Activated CD4-positive, alpha-beta memory T cell treated with anti-CD3 and anti-CD28 coated beads for 36 hours (primary cell): ENCODE measurements at regions not wholly inside any gene's neighbourhood (a gene's known extent, or its start where the extent isn't known, plus 50 kb on each side); places are given as distances from the start of the nearest gene placed in this dataset.

Experiments
- CTCF ChIA-PET: fragments of 350-600 bp; sonication (Branson Sonifier 250); formaldehyde crosslinking; loops from one replicate; lab custom pipeline; 2021; ENCODE audit warnings: antibody characterized with exemption, inconsistent platforms; lab: Charles Lee
- POLR2A ChIA-PET: fragments of 350-600 bp; sonication (Branson Sonifier 250); formaldehyde crosslinking; loops from one replicate; lab custom pipeline; 2021; ENCODE audit warnings: antibody characterized with exemption; lab: Charles Lee
- DNase-seq: peaks from one replicate; pipeline ENCODE4 v3.0.0-alpha.2; 2020
- H3K27ac Mint-ChIP-seq: one replicate; pipeline ENCODE4 v1.8.0; 2021; ENCODE audit warnings: mixed read lengths
- H3K27me3 Mint-ChIP-seq: one replicate; pipeline ENCODE4 v1.8.0; 2021; ENCODE audit warnings: mixed read lengths
- H3K36me3 Mint-ChIP-seq: one replicate; pipeline ENCODE4 v1.8.0; 2021; ENCODE audit warnings: mixed read lengths
- H3K4me1 Mint-ChIP-seq: one replicate; pipeline ENCODE4 v1.8.0; 2021; ENCODE audit warnings: low read depth, mixed read lengths
- H3K4me3 Mint-ChIP-seq: one replicate; pipeline ENCODE4 v1.8.0; 2021; ENCODE audit warnings: mild to moderate bottlenecking, mixed read lengths
- H3K9me3 Mint-ChIP-seq: one replicate; pipeline ENCODE4 v1.8.0; 2021; ENCODE audit warnings: mixed read lengths
- intact Hi-C: fragments of 100-400 bp; cut with micrococcal nuclease; formaldehyde crosslinking; loops from one replicate; pipeline ENCODE4 v1.15.1; 2023

GRCh38 chr6:163994566-163994965, 580.0 kb downstream of the QKI start:
- CTCF ChIA-PET: no interaction called here
- H3K4me3 Mint-ChIP-seq: no peak overlapping the region
- intact Hi-C loops: no loop called here
- H3K9me3 Mint-ChIP-seq: no peaks in the 10 kb centered on the region
- H3K4me1 Mint-ChIP-seq: no peaks in the 10 kb centered on the region
- H3K27me3 Mint-ChIP-seq: peaks cover 2% of the 10 kb centered on the region
- H3K27ac Mint-ChIP-seq: no peak overlapping the region
- POLR2A ChIA-PET: no interaction called here
- no peaks in the 10 kb centered on the region for H3K36me3 Mint-ChIP-seq
- no peak for DNase-seq

GRCh38 chr6:163992701-163993100, 578.2 kb downstream of the QKI start:
- ChIA-PET POLR2A (no interaction called here), CTCF (no interaction called here)
- Mint-ChIP-seq H3K4me3 (no peak overlapping the region), H3K4me1 (no peaks in the 10 kb centered on the region), H3K36me3 (no peaks in the 10 kb centered on the region), H3K27me3 (peaks cover 2% of the 10 kb centered on the region), H3K9me3 (no peaks in the 10 kb centered on the region), H3K27ac (no peak overlapping the region)
- DNase-seq: no peak
- intact Hi-C loops: no loop called here

GRCh38 chr6:163992056-163992455, 577.5 kb downstream of the QKI start:
- POLR2A ChIA-PET: no interaction called here
- H3K27me3 Mint-ChIP-seq: no peaks in the 10 kb centered on the region
- H3K36me3 Mint-ChIP-seq: no peaks in the 10 kb centered on the region
- DNase-seq: no peak
- no peak overlapping the region for H3K27ac Mint-ChIP-seq
- H3K4me3 Mint-ChIP-seq: no peak overlapping the region
- CTCF ChIA-PET: no interaction called here
- H3K4me1 Mint-ChIP-seq: no peaks in the 10 kb centered on the region
- H3K9me3 Mint-ChIP-seq: no peaks in the 10 kb centered on the region
- intact Hi-C loops: no loop called here

- H3K4me3 Mint-ChIP-seq: no peak overlapping the region
- ChIA-PET POLR2A (no interaction called here), CTCF (no interaction called here)
- no peaks in the 10 kb centered on the region for H3K9me3 Mint-ChIP-seq
- no peaks in the 10 kb centered on the region for H3K36me3 Mint-ChIP-seq
- intact Hi-C loops: no loop called here
- H3K27ac Mint-ChIP-seq: no peak overlapping the region
- H3K4me1 Mint-ChIP-seq: no peaks in the 10 kb centered on the region
- no peak for DNase-seq
- no peaks in the 10 kb centered on the region for H3K27me3 Mint-ChIP-seq
Observed at GRCh38 chr6:163991321-163991720, 576.8 kb downstream of the QKI start.

- H3K36me3 Mint-ChIP-seq: no peaks in the 10 kb centered on the region
- CTCF ChIA-PET: no interaction called here
Observed at GRCh38 chr6:163986313-163986712, 571.8 kb downstream of the QKI start.

GRCh38 chr6:163985710-163986109, 571.2 kb downstream of the QKI start:
- Mint-ChIP-seq H3K4me3 (no peak overlapping the region), H3K9me3 (no peaks in the 10 kb centered on the region)
- POLR2A ChIA-PET: no interaction called here

More at GRCh38 chr6:163986313-163986712, 571.8 kb downstream of the QKI start:
- intact Hi-C loops: no loop called here
- Mint-ChIP-seq H3K4me3 (no peak overlapping the region), H3K9me3 (no peaks in the 10 kb centered on the region), H3K27me3 (peaks cover 2% of the 10 kb centered on the region), H3K4me1 (peaks cover 6% of the 10 kb centered on the region), H3K27ac (no peak overlapping the region)
- POLR2A ChIA-PET: no interaction called here
- DNase-seq: no peak

GRCh38 chr6:163985040-163985439, 570.5 kb downstream of the QKI start:
- Mint-ChIP-seq H3K4me1 (peaks cover 6% of the 10 kb centered on the region), H3K36me3 (no peaks in the 10 kb centered on the region), H3K27ac (no peak overlapping the region), H3K9me3 (no peaks in the 10 kb centered on the region), H3K27me3 (peaks cover 2% of the 10 kb centered on the region), H3K4me3 (no peak overlapping the region)
- intact Hi-C loops: no loop called here
- ChIA-PET POLR2A (no interaction called here), CTCF (no interaction called here)
- DNase-seq: no peak

More at GRCh38 chr6:163985710-163986109, 571.2 kb downstream of the QKI start:
- intact Hi-C loops: no loop called here
- Mint-ChIP-seq H3K27me3 (peaks cover 2% of the 10 kb centered on the region), H3K4me1 (peaks cover 6% of the 10 kb centered on the region), H3K27ac (no peak overlapping the region), H3K36me3 (no peaks in the 10 kb centered on the region)
- CTCF ChIA-PET: no interaction called here
- DNase-seq: no peak

- Mint-ChIP-seq H3K27ac (no peak overlapping the region), H3K4me3 (no peak overlapping the region), H3K27me3 (peaks cover 2% of the 10 kb centered on the region), H3K36me3 (no peaks in the 10 kb centered on the region), H3K9me3 (no peaks in the 10 kb centered on the region), H3K4me1 (peaks cover 6% of the 10 kb centered on the region)
- POLR2A ChIA-PET: no interaction called here
- CTCF ChIA-PET: no interaction called here
- intact Hi-C loops: no loop called here
- DNase-seq: no peak
Observed at GRCh38 chr6:163984124-163984936, 569.8 kb downstream of the QKI start.

GRCh38 chr6:163983679-163984078, 569.2 kb downstream of the QKI start:
- DNase-seq: no peak
- Mint-ChIP-seq H3K36me3 (no peaks in the 10 kb centered on the region), H3K4me3 (no peak overlapping the region)

GRCh38 chr6:163974322-163974721, 559.8 kb downstream of the QKI start:
- Mint-ChIP-seq H3K27me3 (no peaks in the 10 kb centered on the region), H3K36me3 (no peaks in the 10 kb centered on the region), H3K9me3 (peaks cover 4% of the 10 kb centered on the region), H3K4me1 (no peaks in the 10 kb centered on the region), H3K4me3 (no peak overlapping the region), H3K27ac (no peak overlapping the region)
- DNase-seq: no peak
- intact Hi-C loops: no loop called here
- ChIA-PET POLR2A (no interaction called here), CTCF (no interaction called here)

More at GRCh38 chr6:163983679-163984078, 569.2 kb downstream of the QKI start:
- no peak overlapping the region for H3K27ac Mint-ChIP-seq
- H3K9me3 Mint-ChIP-seq: peaks cover 3% of the 10 kb centered on the region
- intact Hi-C loops: no loop called here
- CTCF ChIA-PET: no interaction called here
- H3K27me3 Mint-ChIP-seq: peaks cover 2% of the 10 kb centered on the region
- H3K4me1 Mint-ChIP-seq: peaks cover 6% of the 10 kb centered on the region
- POLR2A ChIA-PET: no interaction called here

- ChIA-PET CTCF (no interaction called here), POLR2A (no interaction called here)
- no peaks in the 10 kb centered on the region for H3K9me3 Mint-ChIP-seq
- no peaks in the 10 kb centered on the region for H3K4me1 Mint-ChIP-seq
- intact Hi-C loops: no loop called here
- DNase-seq: no peak
- no peaks in the 10 kb centered on the region for H3K27me3 Mint-ChIP-seq
- no peak overlapping the region for H3K4me3 Mint-ChIP-seq
- H3K36me3 Mint-ChIP-seq: no peaks in the 10 kb centered on the region
- H3K27ac Mint-ChIP-seq: no peak overlapping the region
Observed at GRCh38 chr6:163971841-163972838, 557.6 kb downstream of the QKI start.

- no peaks in the 10 kb centered on the region for H3K27me3 Mint-ChIP-seq
- H3K36me3 Mint-ChIP-seq: no peaks in the 10 kb centered on the region
- H3K9me3 Mint-ChIP-seq: no peaks in the 10 kb centered on the region
- ChIA-PET POLR2A (no interaction called here), CTCF (no interaction called here)
- H3K4me3 Mint-ChIP-seq: no peak overlapping the region
- no peaks in the 10 kb centered on the region for H3K4me1 Mint-ChIP-seq
- DNase-seq: no peak
- no peak overlapping the region for H3K27ac Mint-ChIP-seq
- intact Hi-C loops: no loop called here
Observed at GRCh38 chr6:163970846-163971564, 556.5 kb downstream of the QKI start.
